ENCODE measurements at regions not wholly inside any gene's neighbourhood (a gene's known extent, or its start where the extent isn't known, plus 50 kb on each side); places are given as distances from the start of the nearest gene placed in this dataset.

DNA sequence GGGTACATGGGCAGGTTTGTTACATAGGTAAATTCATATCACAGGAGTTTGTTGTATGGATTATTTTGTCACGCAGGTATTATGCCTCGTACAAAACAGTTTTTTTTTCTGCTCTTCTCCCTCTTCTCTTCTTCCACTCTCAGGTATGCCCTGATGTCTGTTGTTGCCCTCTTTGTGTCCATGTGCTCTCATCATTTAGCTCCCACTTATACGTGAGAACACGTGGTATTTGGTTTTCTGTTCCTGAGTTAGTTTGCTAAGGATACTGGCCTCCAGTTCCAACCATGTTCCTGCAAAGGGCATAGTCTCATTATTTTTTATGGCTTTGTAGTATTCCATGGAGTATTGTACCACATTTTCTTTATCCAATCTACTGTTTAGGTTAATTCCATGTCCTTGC lies 65.7 kb downstream of the UNC5CL start:
- Histone ChIP-seq H3K9me3 (peaks cover 0 to 6% of the 10 kb centered on the region in 2 donors), H3K27me3 (no peaks in the 10 kb centered on the region), H3K4me3 (no peak overlapping the region), H3K4me1 (no peaks in the 10 kb centered on the region), H3K36me3 (no peaks in the 10 kb centered on the region), H3K27ac (no peak overlapping the region)
- TF ChIP-seq POLR2A (IDR thresholded peaks at IDR 0.05) (no peak), CTCF (IDR thresholded peaks at IDR 0.05) (no peak), POLR2AphosphoS5 (IDR thresholded peaks at IDR 0.05) (no peak)
- intact Hi-C loops (cut with DNase I; ENCODE audit: low total_unique reads) = no loop called here
- DNase-seq (ENCODE audit: low spot score in 2 of 2) = no peak

DNA sequence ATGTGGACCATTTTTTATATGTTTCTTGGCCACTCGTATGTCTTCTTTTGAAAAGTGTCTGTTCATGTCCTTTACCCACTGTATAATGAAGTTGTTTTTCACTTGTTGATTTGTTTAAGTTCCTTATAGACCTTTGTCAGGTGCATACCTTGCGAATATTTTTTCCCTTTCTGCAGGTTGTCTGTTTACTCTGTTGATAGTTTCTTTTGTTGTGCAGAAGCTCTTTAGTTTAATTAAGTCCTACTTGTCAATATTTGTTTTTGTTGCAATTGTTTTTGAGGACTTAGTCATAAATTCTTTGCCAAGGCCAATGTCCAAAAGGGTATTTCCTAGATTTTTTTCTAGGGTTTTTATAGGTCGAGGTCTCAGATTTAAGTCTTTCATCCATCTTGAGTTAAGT lies 66.2 kb downstream of the UNC5CL start:
- no peaks in the 10 kb centered on the region for H3K36me3 ChIP-seq
- no peak for TF ChIP-seq POLR2AphosphoS5 (IDR thresholded peaks at IDR 0.05)
- no peak for TF ChIP-seq CTCF (IDR thresholded peaks at IDR 0.05)
- no peak for TF ChIP-seq POLR2A (IDR thresholded peaks at IDR 0.05)
- no peak overlapping the region for H3K4me3 ChIP-seq
- H3K27me3 ChIP-seq = no peaks in the 10 kb centered on the region
- no peak overlapping the region for H3K27ac ChIP-seq
- DNase-seq (ENCODE audit: low spot score in 2 of 2) = no peak
- intact Hi-C loops (cut with DNase I; ENCODE audit: low total_unique reads) = no loop called here
- peaks cover 0 to 6% of the 10 kb centered on the region in 2 donors for H3K9me3 ChIP-seq
- no peaks in the 10 kb centered on the region for H3K4me1 ChIP-seq

GRCh38 chr6:40972190-40972589 lies 66.8 kb downstream of the UNC5CL start:
- no peak for DNase-seq (ENCODE audit: low spot score in 2 of 2)
- intact Hi-C loops (cut with DNase I; ENCODE audit: low total_unique reads) = no loop called here
- no peak overlapping the region for H3K27ac ChIP-seq
- no peak for TF ChIP-seq POLR2A (IDR thresholded peaks at IDR 0.05)
- no peak for TF ChIP-seq POLR2AphosphoS5 (IDR thresholded peaks at IDR 0.05)
- no peak for TF ChIP-seq CTCF (IDR thresholded peaks at IDR 0.05)
- no peak overlapping the region for H3K4me3 ChIP-seq
- no peaks in the 10 kb centered on the region for H3K36me3 ChIP-seq
- peaks cover 0 to 6% of the 10 kb centered on the region in 2 donors for H3K9me3 ChIP-seq
- no peaks in the 10 kb centered on the region for H3K4me1 ChIP-seq
- no peaks in the 10 kb centered on the region for H3K27me3 ChIP-seq

DNA sequence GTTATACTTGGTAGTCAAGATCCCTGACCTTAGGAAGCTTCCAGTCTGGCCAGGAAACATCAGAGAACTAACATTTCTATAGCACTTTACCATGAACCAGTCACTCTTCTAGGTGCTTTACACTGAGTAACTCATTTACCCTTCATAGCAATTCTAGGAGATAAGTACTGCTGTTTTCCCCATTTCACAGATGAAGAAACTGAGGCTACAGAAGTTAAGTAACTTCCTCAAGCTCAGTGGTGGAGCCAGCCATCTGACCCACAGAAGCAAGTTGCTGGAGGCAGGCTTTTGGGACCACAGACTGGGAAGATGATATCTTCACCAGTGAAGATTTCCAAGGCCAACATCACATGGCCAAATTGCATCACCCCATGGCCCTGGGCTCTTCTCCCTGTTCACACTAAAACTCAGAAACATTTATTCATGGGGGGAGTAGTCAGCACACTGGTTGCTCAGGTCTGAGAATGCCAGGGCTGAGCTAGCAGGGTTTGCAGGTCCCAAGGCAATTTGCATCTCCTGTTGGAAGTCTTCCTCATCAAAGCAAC lies 70.3 kb downstream of the UNC5CL start:
- H3K4me1 ChIP-seq = no peaks in the 10 kb centered on the region
- H3K27me3 ChIP-seq = no peaks in the 10 kb centered on the region
- no peak for TF ChIP-seq POLR2A (IDR thresholded peaks at IDR 0.05)
- no peak for TF ChIP-seq CTCF (IDR thresholded peaks at IDR 0.05)
- TF ChIP-seq POLR2AphosphoS5 (IDR thresholded peaks at IDR 0.05) = no peak
- H3K36me3 ChIP-seq = no peaks in the 10 kb centered on the region
- peaks cover 0 to 6% of the 10 kb centered on the region in 2 donors for H3K9me3 ChIP-seq
- no peak overlapping the region for H3K4me3 ChIP-seq
- H3K27ac ChIP-seq = no peak overlapping the region
- peak in 1 of 2 donors; percentile 55 for DNase-seq (ENCODE audit: low spot score in 2 of 2)
- intact Hi-C loops (cut with DNase I; ENCODE audit: low total_unique reads) = no loop called here

DNA sequence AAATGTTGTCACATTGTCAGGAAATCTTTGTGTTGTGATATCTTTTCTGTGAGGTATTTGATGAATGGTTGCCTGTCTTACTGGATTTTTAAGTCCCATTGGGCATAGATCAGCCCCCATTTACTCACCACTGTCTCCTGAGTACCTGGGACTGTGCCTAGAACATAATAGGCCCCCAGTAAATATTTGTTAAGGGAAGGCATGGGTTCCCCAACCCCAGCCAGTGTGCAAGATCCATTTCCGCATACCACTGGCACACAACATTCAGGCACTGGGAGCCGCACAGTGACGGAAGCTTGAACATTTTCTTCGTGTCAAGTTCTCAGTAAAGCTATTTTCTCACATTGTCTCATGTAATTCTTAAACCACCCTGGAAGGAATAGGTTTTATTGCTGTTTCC lies 72.2 kb downstream of the UNC5CL start:
- no peaks in the 10 kb centered on the region for H3K27me3 ChIP-seq
- no peaks in the 10 kb centered on the region for H3K36me3 ChIP-seq
- H3K9me3 ChIP-seq = no peaks in the 10 kb centered on the region
- H3K4me1 ChIP-seq = no peaks in the 10 kb centered on the region
- intact Hi-C loops (cut with DNase I; ENCODE audit: low total_unique reads) = no loop called here
- no peak overlapping the region for H3K4me3 ChIP-seq
- DNase-seq (ENCODE audit: low spot score in 2 of 2) = no peak
- no peak overlapping the region for H3K27ac ChIP-seq
- no peak for TF ChIP-seq POLR2AphosphoS5 (IDR thresholded peaks at IDR 0.05)
- TF ChIP-seq CTCF (IDR thresholded peaks at IDR 0.05) = no peak
- TF ChIP-seq POLR2A (IDR thresholded peaks at IDR 0.05) = no peak
